Panc1 (cell line): ENCODE measurements at regions not wholly inside any gene's neighbourhood (a gene's known extent, or its start where the extent isn't known, plus 50 kb on each side); places are given as distances from the start of the nearest gene placed in this dataset.

Source experiments
- CTCF ChIP-seq: fragments of 450-650 bp; IDR thresholded peaks from 2 replicates; pipeline ENCODE4 v1.5.1; 2017; ENCODE audit warnings: mild to moderate bottlenecking
- POLR2AphosphoS5 ChIP-seq: IDR thresholded peaks from 2 replicates; pipeline ENCODE4 v1.6.1; 2012; ENCODE audit warnings: mild to moderate bottlenecking, low read depth, low read length, moderate library complexity
- SIN3A ChIP-seq: IDR thresholded peaks from 2 replicates; pipeline ENCODE4 v1.6.1; 2012; ENCODE audit warnings: low read depth, mild to moderate bottlenecking, low read length, moderate library complexity, borderline replicate concordance; ENCODE audit not compliant: insufficient read depth
- TCF7L2 ChIP-seq: IDR thresholded peaks from 2 replicates; pipeline ENCODE4 v1.6.1; 2011; ENCODE audit warnings: mild to moderate bottlenecking, low read depth, low read length, inconsistent platforms
- TF ChIP-seq, protein P1 (sequence below), 2 experiments: IDR thresholded peaks; 2 replicates each; pipeline ENCODE4 v1.6.1; 2011 to 2012; ENCODE audit warnings: low read depth in 2 of 2, control low read depth in 1 of 2, low read length in 1 of 2, mild to moderate bottlenecking in 1 of 2, moderate library complexity in 1 of 2; ENCODE audit not compliant: insufficient read depth in 1 of 2

DNA sequence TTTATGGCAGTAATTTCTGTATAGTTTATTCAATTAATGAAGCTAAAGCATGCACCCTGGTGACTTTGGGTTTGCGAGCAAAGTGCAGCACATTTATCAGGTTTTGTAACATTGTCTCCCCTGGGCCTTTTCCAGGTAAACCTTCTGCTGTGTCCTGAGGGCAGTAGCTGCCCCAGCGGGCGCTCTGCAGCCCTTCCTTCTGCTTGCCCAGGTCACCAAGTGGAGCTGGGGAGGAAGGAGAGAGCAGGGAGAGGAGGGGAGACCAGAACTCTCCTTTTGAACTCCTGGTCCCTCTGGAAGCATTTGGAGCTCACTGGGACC is 145.6 kb downstream of the DLL1 start:
- TF ChIP-seq CTCF (no peak), SIN3A (no peak), POLR2AphosphoS5 (no peak), TCF7L2 (no peak)
- TF ChIP-seq, protein P1, sequence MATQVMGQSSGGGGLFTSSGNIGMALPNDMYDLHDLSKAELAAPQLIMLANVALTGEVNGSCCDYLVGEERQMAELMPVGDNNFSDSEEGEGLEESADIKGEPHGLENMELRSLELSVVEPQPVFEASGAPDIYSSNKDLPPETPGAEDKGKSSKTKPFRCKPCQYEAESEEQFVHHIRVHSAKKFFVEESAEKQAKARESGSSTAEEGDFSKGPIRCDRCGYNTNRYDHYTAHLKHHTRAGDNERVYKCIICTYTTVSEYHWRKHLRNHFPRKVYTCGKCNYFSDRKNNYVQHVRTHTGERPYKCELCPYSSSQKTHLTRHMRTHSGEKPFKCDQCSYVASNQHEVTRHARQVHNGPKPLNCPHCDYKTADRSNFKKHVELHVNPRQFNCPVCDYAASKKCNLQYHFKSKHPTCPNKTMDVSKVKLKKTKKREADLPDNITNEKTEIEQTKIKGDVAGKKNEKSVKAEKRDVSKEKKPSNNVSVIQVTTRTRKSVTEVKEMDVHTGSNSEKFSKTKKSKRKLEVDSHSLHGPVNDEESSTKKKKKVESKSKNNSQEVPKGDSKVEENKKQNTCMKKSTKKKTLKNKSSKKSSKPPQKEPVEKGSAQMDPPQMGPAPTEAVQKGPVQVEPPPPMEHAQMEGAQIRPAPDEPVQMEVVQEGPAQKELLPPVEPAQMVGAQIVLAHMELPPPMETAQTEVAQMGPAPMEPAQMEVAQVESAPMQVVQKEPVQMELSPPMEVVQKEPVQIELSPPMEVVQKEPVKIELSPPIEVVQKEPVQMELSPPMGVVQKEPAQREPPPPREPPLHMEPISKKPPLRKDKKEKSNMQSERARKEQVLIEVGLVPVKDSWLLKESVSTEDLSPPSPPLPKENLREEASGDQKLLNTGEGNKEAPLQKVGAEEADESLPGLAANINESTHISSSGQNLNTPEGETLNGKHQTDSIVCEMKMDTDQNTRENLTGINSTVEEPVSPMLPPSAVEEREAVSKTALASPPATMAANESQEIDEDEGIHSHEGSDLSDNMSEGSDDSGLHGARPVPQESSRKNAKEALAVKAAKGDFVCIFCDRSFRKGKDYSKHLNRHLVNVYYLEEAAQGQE (IDR thresholded peaks at IDR 0.05; ENCODE audit: insufficient read depth in 1 of 2, low read depth in 2 of 2, low read length in 1 of 2), result no peak
